Peyer's patch (tissue), 4 donors: ENCODE measurements at regions not wholly inside any gene's neighbourhood (a gene's known extent, or its start where the extent isn't known, plus 50 kb on each side); places are given as distances from the start of the nearest gene placed in this dataset.

Experiments used
- DNase-seq, 3 donors: peaks; one replicate each; pipeline ENCODE4 v3.0.0-alpha.2; 2017 to 2019
- H3K27ac ChIP-seq, 4 donors: fragments of 200-600 bp; sonication (generic); one replicate each; pipeline ENCODE4 v1.5.1; 2016 to 2019
- H3K27me3 ChIP-seq, 2 donors: fragments of 200-600 bp; sonication (generic); one replicate each; pipeline ENCODE4 v1.5.1; 2019
- H3K36me3 ChIP-seq, 3 donors: fragments of 200-600 bp; sonication (generic); one replicate each; pipeline ENCODE4 v1.5.1; 2016 to 2019
- H3K4me1 ChIP-seq, 4 donors: fragments of 200-600 bp; sonication (generic); one replicate each; pipeline ENCODE4 v1.5.1; 2016 to 2019
- H3K4me3 ChIP-seq, 4 donors: fragments of 200-600 bp; sonication (generic); 1 replicate in 3 of 4; 2 replicates in 1 of 4; pipeline ENCODE4 v1.5.1; 2016 to 2019; ENCODE audit warnings: mild to moderate bottlenecking in 1 of 4
- H3K9me3 ChIP-seq, 4 donors: fragments of 200-600 bp; sonication (generic); one replicate each; pipeline ENCODE4 v1.5.1; 2016 to 2019; ENCODE audit warnings: mild to moderate bottlenecking in 1 of 4
- CTCF ChIP-seq, 6 experiments: fragments of 450-650 bp in 4 of 6; fragments of 200-600 bp in 2 of 6; sonication (generic) in 1 of 6; IDR thresholded peaks; one replicate each; pipeline ENCODE4 v1.5.1; 2017 to 2019; ENCODE audit warnings: antibody characterized with exemption in 6 of 6, mild to moderate bottlenecking in 3 of 6, moderate library complexity in 1 of 6
- POLR2A ChIP-seq, 2 donors: fragments of 450-650 bp; IDR thresholded peaks; one replicate each; pipeline ENCODE4 v1.5.1; 2017; ENCODE audit warnings: antibody characterized with exemption in 2 of 2, mild to moderate bottlenecking in 2 of 2, moderate library complexity in 2 of 2
- small RNA-seq, 2 donors: library from RNA; depleted of rRNA; stranded (forward); fragments of <200 nt; gene quantifications; one replicate each; pipeline ENCODE3, GENCODE V24; 2016

- DNase-seq = no peak
- H3K27ac ChIP-seq = no peak overlapping the region
These were observed 49.7 kb upstream of the SLC2A1 start for GRCh38 chr1:43008115-43009060.

More at GRCh38 chr1:43008115-43009060, 49.7 kb upstream of the SLC2A1 start:
- Histone ChIP-seq H3K9me3 (no peaks in the 10 kb centered on the region), H3K4me3 (no peak overlapping the region), H3K4me1 (no peaks in the 10 kb centered on the region), H3K27me3 (no peaks in the 10 kb centered on the region), H3K36me3 (no peaks in the 10 kb centered on the region)
- no peak for TF ChIP-seq CTCF (IDR thresholded peaks at IDR 0.05)
- TF ChIP-seq POLR2A (IDR thresholded peaks at IDR 0.05) = no peak

Small RNA genes in the stretch of these regions (small RNA-seq; reads per million reads assigned to genes)
- 0 reads per million in 2 donors for gene RF00026
